ENCODE measurements at regions not wholly inside any gene's neighbourhood (a gene's known extent, or its start where the extent isn't known, plus 50 kb on each side); places are given as distances from the start of the nearest gene placed in this dataset.

DNA sequence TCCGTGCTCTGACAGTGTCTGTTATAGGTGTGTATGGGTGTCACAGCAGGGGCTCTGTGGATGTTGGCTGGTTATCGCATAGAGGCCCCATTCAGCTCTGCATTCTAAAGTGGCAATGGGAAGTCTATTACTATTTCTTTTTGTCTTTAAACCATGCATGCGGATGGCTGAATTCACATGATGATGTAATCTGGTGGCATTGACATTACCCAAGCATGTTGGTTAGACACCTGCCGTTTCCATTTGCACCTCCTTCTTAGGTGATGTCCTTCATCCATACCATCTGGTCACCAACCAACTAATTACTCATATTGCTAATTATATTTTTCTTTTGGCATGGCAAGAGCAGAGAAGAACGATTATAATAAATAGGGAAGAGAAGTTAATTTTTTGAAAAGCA, 270.8 kb upstream of the RGS6 start:
- TF ChIP-seq, protein P1, sequence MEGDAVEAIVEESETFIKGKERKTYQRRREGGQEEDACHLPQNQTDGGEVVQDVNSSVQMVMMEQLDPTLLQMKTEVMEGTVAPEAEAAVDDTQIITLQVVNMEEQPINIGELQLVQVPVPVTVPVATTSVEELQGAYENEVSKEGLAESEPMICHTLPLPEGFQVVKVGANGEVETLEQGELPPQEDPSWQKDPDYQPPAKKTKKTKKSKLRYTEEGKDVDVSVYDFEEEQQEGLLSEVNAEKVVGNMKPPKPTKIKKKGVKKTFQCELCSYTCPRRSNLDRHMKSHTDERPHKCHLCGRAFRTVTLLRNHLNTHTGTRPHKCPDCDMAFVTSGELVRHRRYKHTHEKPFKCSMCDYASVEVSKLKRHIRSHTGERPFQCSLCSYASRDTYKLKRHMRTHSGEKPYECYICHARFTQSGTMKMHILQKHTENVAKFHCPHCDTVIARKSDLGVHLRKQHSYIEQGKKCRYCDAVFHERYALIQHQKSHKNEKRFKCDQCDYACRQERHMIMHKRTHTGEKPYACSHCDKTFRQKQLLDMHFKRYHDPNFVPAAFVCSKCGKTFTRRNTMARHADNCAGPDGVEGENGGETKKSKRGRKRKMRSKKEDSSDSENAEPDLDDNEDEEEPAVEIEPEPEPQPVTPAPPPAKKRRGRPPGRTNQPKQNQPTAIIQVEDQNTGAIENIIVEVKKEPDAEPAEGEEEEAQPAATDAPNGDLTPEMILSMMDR (IDR thresholded peaks at IDR 0.05; ENCODE audit: insufficient read depth, low read depth, low read length, missing control alignments) = no peak
- no peak overlapping the region for H3K4me3 ChIP-seq (ENCODE audit: low read depth, low read length)
- DNase-seq (ENCODE audit: low read depth) = no peak

- TF ChIP-seq, protein P1 (IDR thresholded peaks at IDR 0.05; ENCODE audit: insufficient read depth, low read depth, low read length, missing control alignments) = no peak
- DNase-seq (ENCODE audit: low read depth) = no peak
- no peak overlapping the region for H3K4me3 ChIP-seq (ENCODE audit: low read depth, low read length)
Measured at GRCh38 chr14:71662291-71662790, 269.9 kb upstream of the RGS6 start.

DNA sequence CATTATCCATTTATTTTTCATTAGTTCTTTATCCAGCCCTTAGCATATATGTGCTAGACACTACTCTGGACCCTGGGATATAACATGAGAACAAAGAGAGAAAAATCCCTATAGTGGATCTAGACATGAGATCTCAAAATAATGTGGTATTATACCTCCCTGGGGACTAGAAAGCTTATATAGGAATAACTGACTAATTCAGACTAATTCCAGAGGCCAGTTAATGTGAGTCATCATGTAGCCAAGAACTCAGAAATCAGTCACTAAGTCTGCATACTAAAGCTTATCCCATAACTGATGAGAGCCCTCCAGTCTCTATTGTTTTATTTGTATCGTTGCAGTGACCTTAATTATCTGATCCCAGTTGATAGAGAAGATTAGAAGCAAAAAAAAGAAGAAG, 267.1 kb upstream of the RGS6 start:
- DNase-seq (ENCODE audit: low read depth) = no peak
- H3K4me3 ChIP-seq (ENCODE audit: low read depth, low read length) = no peak overlapping the region
- TF ChIP-seq, protein P1 (IDR thresholded peaks at IDR 0.05; ENCODE audit: insufficient read depth, low read depth, low read length, missing control alignments) = no peak

- DNase-seq (ENCODE audit: low read depth) = no peak
- TF ChIP-seq, protein P1 (IDR thresholded peaks at IDR 0.05; ENCODE audit: insufficient read depth, low read depth, low read length, missing control alignments) = no peak
- H3K4me3 ChIP-seq (ENCODE audit: low read depth, low read length) = no peak overlapping the region
Measured at GRCh38 chr14:71665781-71666180, 266.4 kb upstream of the RGS6 start.

DNA sequence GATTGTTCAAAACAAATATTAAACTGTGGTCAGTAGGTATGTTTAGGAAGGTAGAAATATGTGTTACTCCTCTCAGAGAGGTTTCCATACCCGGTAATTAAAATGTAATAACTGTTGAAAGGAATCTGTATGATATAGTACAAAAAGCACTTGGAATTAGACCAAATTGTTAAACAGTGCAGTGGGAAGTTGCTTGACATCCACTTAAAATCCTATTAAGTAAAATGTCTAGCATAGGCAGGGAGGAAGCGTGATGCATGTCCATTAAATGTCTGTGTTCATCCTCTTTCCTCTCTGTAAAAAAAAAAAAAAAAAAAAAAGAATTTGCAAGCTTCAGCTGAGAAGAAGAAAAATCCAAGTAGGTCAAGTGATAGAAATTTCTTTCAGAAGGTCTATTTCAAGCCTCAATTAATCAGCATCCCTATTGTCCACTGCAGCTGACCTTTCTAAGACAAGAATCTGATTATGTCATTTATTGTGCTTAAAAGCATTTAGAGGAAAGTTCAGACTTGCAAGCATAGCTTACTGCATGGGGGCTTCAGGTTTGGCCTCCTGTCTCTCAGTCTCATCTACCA, 265.6 kb upstream of the RGS6 start:
- TF ChIP-seq, protein P1 (IDR thresholded peaks at IDR 0.05; ENCODE audit: insufficient read depth, low read depth, low read length, missing control alignments) = no peak
- no peak for DNase-seq (ENCODE audit: low read depth)
- no peak overlapping the region for H3K4me3 ChIP-seq (ENCODE audit: low read depth, low read length)

GRCh38 chr14:71668186-71668912, 263.9 kb upstream of the RGS6 start:
- no peak for DNase-seq (ENCODE audit: low read depth)
- TF ChIP-seq, protein P1 (IDR thresholded peaks at IDR 0.05; ENCODE audit: insufficient read depth, low read depth, low read length, missing control alignments) = no peak
- no peak overlapping the region for H3K4me3 ChIP-seq (ENCODE audit: low read depth, low read length)
